ENCODE measurements at regions not wholly inside any gene's neighbourhood (a gene's known extent, or its start where the extent isn't known, plus 50 kb on each side); places are given as distances from the start of the nearest gene placed in this dataset.

DNA sequence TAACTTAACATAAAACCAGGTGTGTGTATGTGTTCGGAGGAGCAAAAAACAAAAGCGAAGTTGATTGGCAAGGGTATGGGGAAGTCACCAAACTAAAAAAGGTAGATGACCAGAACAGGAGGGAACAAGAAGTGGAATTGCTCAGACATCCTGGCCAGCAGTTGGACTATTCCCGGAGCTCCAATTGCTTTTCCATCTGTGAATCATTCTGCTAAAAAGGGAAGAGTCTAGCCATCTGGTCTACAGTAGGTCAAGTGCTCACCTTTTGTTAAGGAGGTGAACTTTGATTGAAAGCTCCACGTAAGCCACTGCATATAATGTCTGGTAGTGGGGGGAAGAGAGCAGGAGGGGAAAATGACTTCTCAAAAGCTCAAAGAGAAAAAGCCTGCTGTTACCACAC is 50.0 kb upstream of the BET1 start:
- peak; percentile 11 for DNase-seq

DNA sequence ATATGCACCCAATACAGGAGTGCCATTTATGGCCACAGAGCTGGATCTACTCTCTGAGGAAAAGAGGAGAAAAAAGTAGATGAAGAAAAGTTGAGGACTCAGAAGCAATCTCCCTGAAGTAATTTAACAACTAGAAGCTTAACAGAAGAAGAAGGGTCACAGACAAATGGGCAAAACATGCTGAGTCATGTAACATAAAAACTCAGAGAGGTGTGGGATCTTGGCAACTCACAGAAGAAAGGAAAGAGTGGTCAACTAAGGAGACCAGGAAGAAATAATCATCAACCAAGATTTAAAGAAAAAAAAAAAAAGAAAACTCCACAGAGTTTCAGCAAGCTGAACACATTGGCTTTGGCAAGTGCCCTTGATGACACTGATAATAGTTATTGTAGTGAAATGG is 51.8 kb upstream of the BET1 start:
- no peak for DNase-seq

DNA sequence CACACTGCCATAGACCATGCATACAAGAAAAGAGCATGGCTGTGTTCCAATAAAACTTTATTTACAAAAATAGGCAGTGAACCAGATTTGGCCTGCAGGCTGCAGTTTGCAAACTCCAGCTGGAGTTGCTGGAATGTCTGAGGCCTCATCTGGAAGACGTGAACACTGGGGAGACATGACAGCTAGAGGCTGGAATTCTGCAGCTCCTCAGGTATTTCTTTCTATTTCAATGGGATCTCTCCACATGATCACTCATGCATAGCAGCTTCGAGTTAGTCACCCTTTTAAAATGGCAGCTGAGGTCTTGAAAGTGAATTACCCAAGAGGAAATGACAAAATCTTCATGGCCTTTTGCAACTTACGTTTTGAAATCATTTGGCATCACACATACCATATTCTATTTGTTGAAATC is 52.6 kb upstream of the BET1 start:
- DNase-seq, result no peak

DNA sequence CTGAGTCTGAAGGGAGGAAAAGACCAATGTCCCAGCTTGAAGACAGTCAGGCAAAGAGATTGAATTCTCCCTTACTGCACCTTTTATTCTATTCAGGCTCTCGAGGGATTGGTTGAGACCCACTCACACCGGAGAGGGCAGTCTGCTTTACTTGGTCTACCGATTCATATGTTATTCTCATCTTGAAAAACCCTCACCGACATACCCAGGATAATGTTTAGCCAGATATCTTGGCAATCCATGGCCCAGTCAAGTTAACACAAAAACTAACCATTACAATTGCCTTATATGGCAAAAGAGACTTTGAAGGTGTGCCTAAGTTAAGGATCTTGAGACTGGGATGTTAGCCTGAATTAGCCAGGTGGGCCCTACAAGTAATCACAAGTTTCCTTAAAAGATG is 53.8 kb upstream of the BET1 start:
- no peak for DNase-seq

DNA sequence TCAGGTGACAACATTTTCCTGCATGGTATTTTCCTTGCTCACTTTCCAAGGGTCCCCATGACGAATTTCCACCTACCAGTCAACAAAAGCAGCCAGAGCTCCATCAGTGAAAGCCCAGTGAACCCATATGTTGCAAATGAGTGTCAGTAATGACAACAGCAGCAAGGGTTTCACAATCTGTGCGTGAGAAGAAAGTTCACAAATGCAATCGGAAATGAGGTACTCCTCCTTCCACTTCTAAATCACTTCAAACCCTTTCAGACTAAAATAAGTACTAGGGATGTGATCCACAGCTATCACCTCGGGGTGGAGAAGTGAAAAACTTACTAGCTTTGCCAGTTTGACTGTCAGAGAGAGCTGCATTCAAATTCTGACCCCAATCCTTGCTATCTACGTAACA is 55.6 kb upstream of the BET1 start:
- no peak for DNase-seq

DNA sequence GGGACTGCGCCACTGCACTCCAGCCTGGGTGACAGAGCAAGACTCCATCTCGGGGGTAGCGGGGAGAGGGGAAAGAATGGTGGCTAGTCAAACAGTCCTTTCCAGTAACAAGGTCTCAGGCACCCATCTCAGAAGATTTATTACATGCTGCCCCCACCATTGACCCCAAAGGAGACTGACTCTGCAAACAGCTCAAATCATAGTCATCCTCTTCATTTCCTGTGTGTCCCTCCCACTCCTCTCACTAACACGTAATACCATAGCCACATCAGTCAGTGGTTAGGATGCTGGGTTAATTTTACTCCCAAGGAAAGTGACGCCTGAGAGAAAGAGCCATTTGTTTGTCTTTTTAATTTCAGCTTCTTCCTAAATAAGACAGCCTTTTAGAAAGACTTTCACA is 56.6 kb upstream of the BET1 start:
- DNase-seq, result no peak

DNA sequence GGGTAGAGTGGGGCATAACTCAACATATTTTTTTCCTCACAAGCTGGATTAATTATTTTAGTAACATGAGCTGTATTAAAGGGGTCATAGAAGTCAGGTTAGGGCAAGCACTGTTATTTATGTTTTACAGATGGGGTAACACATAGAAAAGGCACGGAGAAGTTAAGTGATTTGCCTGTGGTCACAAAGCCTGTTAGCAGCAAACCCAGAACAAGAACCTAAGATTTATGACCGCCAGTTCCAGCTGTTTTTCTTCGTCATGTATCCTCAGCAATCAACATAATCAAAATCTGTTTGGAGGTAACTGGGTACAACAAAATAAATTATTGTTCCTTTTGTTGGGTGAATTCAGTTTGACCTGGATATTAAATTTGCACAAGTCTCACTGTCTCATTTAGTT is 57.2 kb upstream of the BET1 start:
- DNase-seq, result no peak

DNA sequence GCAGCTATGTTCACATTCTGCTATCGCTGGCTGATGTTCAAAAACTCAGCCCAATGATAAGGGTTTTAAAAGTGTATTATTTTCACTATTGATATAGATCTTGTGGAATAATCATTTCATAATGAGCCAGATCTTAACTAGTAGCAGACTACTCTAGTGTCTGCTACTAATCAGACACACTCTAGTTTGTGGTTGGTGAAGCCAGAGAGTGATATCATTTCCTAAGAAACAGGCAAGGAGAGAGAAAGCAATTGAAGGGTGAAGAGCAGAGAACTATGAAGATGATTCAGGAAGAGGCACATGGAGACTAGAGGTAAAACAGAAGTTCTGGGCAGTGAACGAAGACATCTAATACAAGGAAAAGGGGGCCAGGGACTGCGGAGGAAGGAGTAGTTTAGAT is 58.2 kb upstream of the BET1 start:
- no peak for DNase-seq

DNA sequence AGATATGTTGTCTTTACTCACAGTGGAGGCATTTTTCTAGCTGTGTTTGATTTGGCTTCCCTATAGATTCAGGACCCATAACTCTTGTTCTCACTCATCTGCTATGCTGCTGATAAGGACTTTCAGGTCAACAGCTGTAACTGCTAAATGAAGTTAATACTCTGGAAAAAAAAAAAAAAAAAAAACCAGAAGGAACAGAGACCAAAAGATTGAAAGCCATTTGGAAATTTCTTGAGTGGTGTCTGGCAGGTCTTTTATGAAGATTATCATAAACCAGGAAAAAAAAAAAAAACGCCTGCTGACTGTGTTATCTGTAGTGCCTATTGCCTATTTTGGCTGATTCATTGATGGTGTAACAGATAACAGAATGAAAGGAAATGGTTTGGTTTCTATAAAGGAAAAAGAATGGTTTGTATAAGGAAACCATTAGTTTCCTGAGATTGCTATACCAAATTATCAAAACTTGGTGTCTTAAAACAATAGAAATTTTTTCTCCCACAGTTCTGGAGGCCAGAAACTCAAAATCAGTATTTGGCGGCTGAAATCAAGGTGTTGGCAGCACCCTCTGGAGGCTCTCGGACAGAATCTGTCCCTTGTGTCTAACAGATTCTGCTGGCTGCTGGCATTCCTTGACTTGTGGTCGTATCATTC is 60.5 kb upstream of the BET1 start:
- DNase-seq, result peak; percentile 6

DNA sequence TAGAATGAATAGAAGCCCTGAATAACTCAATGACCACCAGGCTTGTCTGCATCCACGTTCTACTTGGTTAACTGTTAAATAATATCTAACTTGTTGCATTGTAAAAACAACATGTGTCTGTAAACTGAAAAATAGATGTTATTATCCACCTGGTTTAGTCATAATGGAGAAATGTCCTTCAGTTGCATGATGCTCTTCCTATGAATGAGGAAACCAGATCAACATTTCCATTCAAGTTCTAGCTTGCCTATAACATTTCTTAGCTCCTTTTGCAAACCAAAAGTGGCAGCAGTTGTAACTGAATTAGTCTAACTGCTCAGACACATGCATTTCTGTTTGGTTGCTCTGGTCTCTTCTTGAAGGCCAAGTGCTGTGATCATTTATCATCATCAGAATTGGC is 62.9 kb upstream of the BET1 start:
- no peak for DNase-seq

DNA sequence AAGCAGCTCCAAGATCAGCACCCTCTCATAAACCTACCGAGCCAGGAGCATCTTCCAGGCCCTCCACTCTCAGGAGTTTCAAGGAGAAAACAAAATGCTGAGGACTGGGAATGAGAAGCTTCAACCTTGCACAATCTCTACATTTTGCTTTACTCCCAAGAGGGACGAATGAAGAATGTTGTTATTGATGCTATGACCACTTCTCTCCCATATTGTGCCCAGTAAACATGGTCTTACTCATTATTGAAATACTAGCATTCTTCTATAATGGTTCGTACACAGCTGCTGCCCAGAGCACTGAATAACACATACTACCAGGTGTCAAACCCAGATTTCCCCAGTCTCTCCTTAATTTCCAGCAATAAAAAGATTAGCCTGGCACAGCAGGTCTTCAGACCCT is 63.4 kb upstream of the BET1 start:
- no peak for DNase-seq

DNA sequence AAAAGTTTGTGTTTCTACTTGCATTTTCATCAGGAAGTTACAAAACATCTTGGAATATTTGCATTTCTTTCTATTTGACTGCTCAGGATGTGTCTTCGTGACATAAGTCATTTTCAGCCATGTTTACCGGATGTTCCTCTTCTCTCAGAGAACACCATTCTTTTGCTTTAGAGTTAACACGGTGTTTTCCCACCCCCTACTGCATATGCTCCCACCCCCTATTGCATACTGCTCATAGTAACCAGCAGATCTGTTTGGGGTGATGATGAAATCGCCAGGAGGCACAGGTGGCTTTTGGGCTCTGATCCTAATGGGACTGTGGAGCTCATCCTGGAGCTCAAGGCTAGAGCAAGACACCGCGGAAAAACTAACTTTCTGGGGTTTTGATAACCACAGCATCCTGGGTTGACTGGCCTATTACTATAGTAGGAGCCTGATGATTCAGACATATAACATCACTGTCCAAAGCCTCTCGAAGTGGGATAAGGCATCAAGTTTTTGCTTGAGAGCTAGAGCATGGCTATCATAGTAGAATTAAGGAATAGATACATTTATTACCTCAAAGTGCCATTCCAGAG is 65.1 kb upstream of the BET1 start:
- no peak for DNase-seq

DNA sequence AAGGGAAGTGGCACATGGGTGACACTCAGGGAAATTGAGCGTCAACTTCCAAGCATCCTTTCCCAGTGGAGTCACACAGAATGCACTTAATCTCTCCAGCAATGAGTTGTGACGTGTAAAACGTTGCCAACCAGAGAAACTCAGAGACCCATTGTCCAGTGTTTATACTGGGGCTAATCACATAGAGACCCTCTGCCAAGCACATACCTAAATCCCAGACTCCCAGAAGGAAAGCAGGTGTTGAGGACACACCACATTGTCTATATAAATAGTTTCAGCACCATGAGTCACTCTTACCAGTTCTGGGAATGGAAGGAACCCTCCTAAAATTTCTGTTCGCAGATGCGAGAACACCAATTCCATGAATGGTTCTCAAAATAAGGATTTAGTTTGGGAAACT is 76.4 kb upstream of the BET1 start:
- no peak for DNase-seq

DNA sequence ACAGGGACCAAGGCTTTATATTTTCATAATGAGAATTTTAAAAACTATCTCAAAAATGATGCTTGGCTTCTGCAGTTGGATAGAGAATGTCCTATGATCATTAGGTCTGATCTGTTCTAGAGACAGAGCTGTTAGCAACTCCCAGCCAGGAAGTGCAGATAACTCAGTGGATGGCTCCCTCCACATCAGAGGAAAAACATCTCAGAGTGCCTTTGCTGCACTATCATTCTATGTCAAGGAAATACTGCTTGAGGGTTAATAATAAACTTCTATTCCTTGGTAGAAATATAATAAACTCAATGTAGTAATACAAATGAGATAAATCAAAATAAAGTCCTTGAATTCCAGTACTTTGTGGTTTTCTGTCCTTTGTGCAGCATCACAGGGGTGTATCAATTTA is 78.0 kb upstream of the BET1 start:
- no peak for DNase-seq

DNA sequence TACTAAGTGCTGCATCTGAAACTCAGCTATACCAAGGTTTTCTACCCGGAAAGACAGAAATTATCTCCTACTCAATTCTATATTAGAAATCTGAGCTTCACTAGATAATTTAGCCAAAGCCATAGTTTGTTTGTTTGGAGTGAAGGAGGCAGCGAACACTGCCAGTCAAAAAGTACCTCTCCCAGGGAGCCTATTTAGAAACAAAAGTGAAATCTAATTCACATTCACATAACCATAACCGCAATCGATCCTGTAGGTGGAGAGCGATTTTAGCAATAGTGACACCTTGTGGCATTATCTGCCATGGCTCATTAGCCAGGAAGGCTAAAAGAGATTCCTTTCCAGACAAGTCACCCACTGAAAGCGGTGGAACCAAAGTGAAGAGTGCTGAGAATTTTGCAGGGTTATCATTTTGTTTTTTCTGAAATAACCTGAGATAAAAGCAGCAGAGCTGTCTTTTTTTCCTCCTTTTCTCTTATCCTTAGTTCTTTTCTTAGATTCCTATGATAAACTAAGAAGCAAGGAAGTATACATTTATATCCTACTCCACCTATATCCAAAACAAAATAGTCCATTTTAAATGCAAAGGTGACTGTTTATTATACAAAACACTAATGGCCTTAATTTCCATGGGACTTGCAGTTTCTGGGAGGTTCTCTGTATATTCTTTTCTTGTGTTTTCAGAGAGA is 83.7 kb upstream of the BET1 start:
- peak; percentile 83 for DNase-seq

DNA sequence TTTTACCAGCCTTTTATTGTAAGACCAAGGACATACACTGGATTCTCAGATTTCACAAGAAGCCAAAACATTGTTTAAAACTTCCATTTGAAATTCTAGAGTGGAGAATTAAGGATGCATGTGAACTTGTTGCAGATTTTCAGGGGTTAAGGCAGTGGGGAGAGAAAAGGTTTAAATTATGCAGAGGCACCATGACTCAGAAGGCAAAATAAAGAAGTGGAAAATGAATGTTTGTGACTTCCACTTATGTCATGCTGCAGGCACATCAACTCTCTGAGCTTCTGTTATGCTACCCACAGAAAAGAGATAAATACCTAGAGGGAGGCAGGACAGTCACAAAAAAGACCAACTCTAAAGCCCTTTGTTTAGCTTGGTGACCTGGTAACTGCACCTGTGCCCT is 84.4 kb upstream of the BET1 start:
- no peak for DNase-seq

DNA sequence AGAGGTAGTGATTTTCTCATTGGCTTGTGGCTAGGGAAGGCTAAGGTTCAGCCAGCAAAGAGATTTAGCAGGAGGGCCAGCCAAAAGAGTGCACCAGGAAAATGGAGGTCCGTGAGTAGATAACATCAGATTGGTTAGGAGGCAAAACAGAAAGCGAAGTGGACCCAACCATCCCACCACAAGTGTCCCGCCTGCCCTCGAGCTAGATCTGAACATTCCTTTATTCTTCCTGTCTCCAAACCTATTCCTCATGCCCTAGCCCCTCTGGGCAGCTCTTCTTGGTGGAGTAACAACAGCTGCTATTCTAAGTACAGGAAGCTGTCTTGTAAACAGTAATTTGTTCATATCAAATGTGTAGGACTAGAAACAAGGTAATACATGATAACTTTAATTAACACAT is 85.7 kb upstream of the BET1 start:
- DNase-seq, result no peak

DNA sequence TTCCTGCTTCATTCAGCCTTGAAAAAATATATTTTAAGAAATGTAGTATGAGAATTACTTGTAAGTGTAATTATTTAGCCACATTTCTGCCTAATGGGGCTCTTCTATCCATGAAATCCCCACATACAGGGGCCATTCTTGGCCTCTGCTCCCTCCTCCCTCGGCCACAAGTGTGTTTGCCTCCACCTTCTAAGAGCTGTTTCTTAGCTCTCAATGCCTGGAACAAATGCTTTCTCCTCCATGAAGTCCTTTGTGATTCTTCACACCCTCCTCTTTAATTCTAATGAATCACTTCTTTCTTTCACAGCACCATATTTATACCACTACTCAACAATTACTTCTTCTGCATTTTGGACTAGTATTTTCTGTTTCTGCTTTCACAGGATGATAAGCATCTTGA is 88.8 kb upstream of the BET1 start:
- DNase-seq, result no peak

DNA sequence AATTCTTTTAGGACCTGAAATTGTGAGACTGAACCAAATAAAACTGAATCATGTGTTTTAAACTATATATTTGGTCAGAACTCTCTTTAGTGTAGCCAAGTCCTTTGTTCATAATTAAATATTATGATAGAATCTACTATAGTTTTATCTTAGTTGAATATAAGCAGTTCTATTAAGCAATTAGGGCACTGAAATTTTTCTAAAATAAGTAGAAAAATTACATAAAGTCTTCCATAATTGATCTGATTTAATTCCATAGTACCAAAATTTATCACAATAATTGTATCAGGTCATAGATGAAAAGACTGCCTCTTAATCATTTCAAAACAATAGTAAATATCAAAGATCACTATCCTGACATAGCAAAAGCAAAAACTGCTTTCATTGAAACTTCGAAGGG is 90.1 kb upstream of the BET1 start:
- DNase-seq, result no peak

DNA sequence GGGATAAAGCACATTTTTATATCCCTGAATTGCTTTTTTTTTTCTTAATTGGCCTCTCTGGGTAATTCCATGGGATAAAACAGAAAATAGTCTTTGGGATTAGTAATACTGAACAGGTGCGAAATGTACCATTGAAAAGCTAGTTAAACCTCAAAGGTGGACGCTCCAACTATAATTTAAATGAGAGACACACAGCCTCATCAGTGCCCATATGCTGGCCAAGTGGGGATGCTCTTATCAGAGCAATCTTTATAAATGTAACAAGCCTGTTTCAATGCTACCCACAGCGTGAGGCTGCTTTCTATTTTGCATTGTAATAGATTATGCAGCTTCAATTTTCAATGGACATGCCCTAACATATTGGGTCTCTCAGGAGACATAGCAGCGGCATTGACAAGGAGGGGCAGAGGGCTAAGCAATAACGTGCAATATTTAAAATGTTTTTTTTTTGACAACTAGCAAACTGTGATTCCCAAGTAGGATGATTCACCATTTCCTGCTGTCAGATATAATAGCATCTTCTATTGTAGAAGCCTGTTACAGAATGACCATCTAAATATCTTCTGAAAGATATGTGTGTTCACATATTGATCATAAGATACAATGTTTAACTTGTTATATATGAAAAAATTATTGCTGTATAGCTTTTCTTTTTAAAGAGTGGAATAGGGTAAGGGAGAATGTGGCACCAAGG is 91.3 kb upstream of the BET1 start:
- DNase-seq, result no peak

DNA sequence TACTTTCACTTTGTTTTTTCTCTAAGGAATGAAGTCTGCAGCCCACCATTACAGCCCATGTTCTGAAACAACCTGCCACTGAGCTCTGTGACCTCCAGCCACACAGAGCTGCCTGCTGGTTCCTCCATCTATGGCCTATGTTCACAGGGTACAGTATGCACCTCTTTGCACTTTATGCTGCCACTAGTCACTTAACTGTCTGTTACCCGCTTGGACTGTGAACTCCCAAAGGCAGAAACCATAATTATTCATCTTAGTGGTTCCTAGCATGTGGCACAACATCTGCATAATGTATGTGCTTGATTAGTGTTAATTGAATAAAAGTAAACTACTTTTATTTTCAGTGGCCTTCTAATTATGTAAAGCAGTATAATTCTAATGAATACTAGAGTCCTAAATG is 95.5 kb upstream of the BET1 start:
- no peak for DNase-seq

DNA sequence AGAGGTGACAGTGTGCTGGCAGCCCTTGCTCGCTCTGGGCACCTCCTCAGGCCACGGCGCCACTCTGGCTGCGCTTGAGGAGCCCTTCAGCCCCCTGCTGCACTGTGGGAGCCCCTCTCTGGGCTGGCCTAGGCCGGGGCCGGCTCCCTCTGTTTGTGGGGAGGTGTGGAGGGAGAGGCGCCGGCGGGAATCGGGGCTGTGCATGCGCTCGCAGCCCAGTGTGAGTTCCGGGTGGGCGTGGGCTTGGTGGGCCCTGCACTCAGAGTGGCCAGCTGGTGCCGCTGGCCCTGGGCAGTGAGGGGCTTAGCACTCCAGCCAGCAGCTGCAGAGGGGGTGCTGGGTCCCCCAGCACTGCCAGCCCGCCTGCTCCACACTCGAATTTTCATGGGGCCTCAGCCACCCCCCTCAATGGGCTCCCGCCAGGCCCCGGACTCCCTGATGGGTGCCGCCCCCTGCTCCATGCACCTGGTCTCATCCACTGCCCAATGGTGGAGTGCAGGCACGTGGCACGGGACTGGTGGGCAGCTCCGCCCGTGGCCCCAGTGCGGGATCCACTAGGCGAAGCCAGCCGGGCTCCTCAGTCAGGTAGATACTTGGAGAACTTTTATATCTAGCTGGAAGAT is 96.7 kb upstream of the BET1 start:
- no peak for DNase-seq

DNA sequence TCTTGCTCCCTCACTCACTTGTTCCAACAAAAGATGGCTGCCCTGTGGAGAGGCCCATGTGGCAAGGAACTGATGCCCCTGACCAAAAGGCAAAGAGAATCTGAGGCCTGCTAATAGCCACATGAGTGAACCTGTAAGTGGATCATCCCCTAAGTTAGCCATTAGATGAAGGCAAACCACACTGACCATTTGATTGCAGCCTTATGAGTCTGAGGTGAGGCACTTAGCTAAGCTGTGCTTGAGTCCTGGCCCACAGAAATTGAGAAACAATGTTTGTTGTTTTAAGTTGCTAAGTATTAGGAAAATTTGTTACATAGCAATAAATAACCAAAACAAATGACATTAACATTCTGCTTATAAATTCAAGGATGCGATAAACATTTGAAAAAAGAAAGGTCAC is 100.1 kb upstream of the BET1 start:
- no peak for DNase-seq

DNA sequence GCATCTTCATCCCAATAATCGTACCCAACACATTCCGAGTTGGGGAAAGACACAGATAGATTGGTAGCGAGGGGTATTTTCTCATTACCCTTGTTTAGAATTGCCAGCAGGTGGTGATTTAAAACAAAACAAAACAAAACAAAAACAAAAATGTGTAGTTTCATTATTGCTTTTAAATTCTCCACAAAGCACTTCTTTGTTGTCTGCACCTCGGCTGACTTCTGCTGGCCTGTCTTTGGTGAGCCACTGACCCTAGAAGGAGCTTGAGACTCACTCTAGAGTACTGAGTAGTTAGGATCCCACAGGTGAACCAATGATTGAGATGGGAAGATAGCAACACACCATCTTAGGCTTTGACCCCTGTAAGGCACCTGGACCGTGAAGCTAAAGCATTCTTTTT is 105.4 kb upstream of the BET1 start:
- DNase-seq, result peak; percentile 11
